KMS-11 (cell line): ENCODE measurements at regions not wholly inside any gene's neighbourhood (a gene's known extent, or its start where the extent isn't known, plus 50 kb on each side); places are given as distances from the start of the nearest gene placed in this dataset.

Experiments
- H2AFZ ChIP-seq: fragments of 200-600 bp; sonication (generic); 2 replicates; pipeline ENCODE4 v1.6.1; 2016; ENCODE audit warnings: antibody characterized with exemption, mixed run types, low read depth
- H3K27ac ChIP-seq: fragments of 200-600 bp; sonication (generic); 2 replicates; pipeline ENCODE4 v1.6.1; 2016; ENCODE audit warnings: mild to moderate bottlenecking, mixed run types
- H3K27me3 ChIP-seq: fragments of 200-600 bp; sonication (generic); 2 replicates; pipeline ENCODE4 v1.6.1; 2017; ENCODE audit warnings: mild to moderate bottlenecking, low read depth, mixed run types, moderate library complexity; ENCODE audit not compliant: insufficient read depth
- H3K36me3 ChIP-seq: fragments of 200-600 bp; sonication (generic); 2 replicates; pipeline ENCODE4 v1.6.1; 2017; ENCODE audit warnings: mild to moderate bottlenecking, mixed run types; ENCODE audit not compliant: insufficient read depth
- H3K4me1 ChIP-seq: fragments of 200-600 bp; sonication (generic); 2 replicates; pipeline ENCODE4 v1.6.1; 2016; ENCODE audit warnings: mild to moderate bottlenecking, low read depth, mixed run types; ENCODE audit not compliant: poor library complexity, severe bottlenecking
- H3K4me2 ChIP-seq: fragments of 200-600 bp; sonication (generic); 2 replicates; pipeline ENCODE4 v1.7.0; 2016; ENCODE audit warnings: mild to moderate bottlenecking, mixed run types
- H3K4me3 ChIP-seq: fragments of 200-600 bp; sonication (generic); IDR thresholded peaks from 2 replicates; pipeline ENCODE4 v1.6.1; 2017; ENCODE audit warnings: low read depth, low read length, mixed read lengths; ENCODE audit not compliant: insufficient read depth
- H3K79me2 ChIP-seq: fragments of 200-600 bp; sonication (generic); 2 replicates; pipeline ENCODE4 v1.6.1; 2016; ENCODE audit warnings: low read depth, mixed run types; ENCODE audit not compliant: insufficient read depth
- H3K9ac ChIP-seq: fragments of 200-600 bp; sonication (generic); 2 replicates; pipeline ENCODE4 v1.6.1; 2016; ENCODE audit warnings: mild to moderate bottlenecking, mixed run types
- H4K20me1 ChIP-seq: fragments of 200-600 bp; sonication (generic); 2 replicates; pipeline ENCODE4 v1.6.1; 2016; ENCODE audit warnings: mild to moderate bottlenecking, mixed run types; ENCODE audit not compliant: insufficient read depth
- CTCF ChIP-seq: fragments of 200-600 bp; sonication (generic); conservative IDR thresholded peaks from 2 replicates; pipeline ENCODE4 v1.6.1; 2017; ENCODE audit warnings: low read depth, mild to moderate bottlenecking, antibody characterized with exemption, low read length, moderate library complexity, mixed read lengths

DNA sequence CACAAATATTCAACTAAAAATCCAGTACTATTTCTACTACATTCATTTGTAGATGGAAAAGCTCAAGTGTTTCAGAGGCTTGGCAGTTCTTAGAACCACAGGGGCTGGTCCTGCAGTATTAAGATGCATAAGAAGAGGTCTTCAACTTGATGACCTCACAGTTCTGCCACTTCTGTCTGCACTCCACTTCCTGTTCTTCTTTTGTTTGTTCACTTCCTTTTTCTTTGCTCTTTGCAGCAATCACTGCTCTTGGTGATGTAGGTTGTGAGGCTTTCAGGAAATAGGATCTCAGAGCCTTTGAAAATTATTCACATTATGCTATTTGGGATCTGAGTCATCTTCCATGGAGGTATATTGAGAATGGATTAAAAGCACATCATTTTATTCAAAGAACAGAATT is 602.0 kb upstream of the CPEB2 start:
- Histone ChIP-seq H3K27me3 (no peaks in the 10 kb centered on the region), H3K4me3 (no peak overlapping the region), H4K20me1 (no peaks in the 10 kb centered on the region), H3K36me3 (no peaks in the 10 kb centered on the region), H3K79me2 (no peaks in the 10 kb centered on the region), H3K4me2 (no peak overlapping the region), H3K27ac (no peak overlapping the region), H2AFZ (no peak overlapping the region), H3K9ac (no peak overlapping the region), H3K4me1 (no peaks in the 10 kb centered on the region)
- TF ChIP-seq CTCF = no peak

GRCh38 chr4:14403132-14403531 is 599.1 kb upstream of the CPEB2 start:
- Histone ChIP-seq H3K4me1 (no peaks in the 10 kb centered on the region), H3K4me2 (no peak overlapping the region), H3K36me3 (no peaks in the 10 kb centered on the region), H3K27ac (no peak overlapping the region), H3K79me2 (no peaks in the 10 kb centered on the region), H3K4me3 (no peak overlapping the region), H3K9ac (no peak overlapping the region), H2AFZ (no peak overlapping the region), H4K20me1 (no peaks in the 10 kb centered on the region), H3K27me3 (no peaks in the 10 kb centered on the region)
- no peak for TF ChIP-seq CTCF

GRCh38 chr4:14404730-14405129 is 597.6 kb upstream of the CPEB2 start:
- no peak for TF ChIP-seq CTCF
- no peak overlapping the region for H3K27ac ChIP-seq
- no peak overlapping the region for H2AFZ ChIP-seq
- no peaks in the 10 kb centered on the region for H3K27me3 ChIP-seq
- H3K4me2 ChIP-seq = no peak overlapping the region
- H3K9ac ChIP-seq = no peak overlapping the region
- H3K4me1 ChIP-seq = no peaks in the 10 kb centered on the region
- H3K79me2 ChIP-seq = no peaks in the 10 kb centered on the region
- no peaks in the 10 kb centered on the region for H4K20me1 ChIP-seq
- H3K36me3 ChIP-seq = no peaks in the 10 kb centered on the region
- H3K4me3 ChIP-seq = no peak overlapping the region

GRCh38 chr4:14410516-14410915 is 591.8 kb upstream of the CPEB2 start:
- no peak for TF ChIP-seq CTCF
- Histone ChIP-seq H4K20me1 (no peaks in the 10 kb centered on the region), H3K4me1 (no peaks in the 10 kb centered on the region), H3K27me3 (no peaks in the 10 kb centered on the region), H3K4me2 (no peak overlapping the region), H2AFZ (no peak overlapping the region), H3K9ac (no peak overlapping the region), H3K4me3 (no peak overlapping the region), H3K27ac (no peak overlapping the region), H3K36me3 (no peaks in the 10 kb centered on the region), H3K79me2 (no peaks in the 10 kb centered on the region)

GRCh38 chr4:14415146-14415545 is 587.1 kb upstream of the CPEB2 start:
- Histone ChIP-seq H3K36me3 (no peaks in the 10 kb centered on the region), H3K79me2 (no peaks in the 10 kb centered on the region), H3K27me3 (no peaks in the 10 kb centered on the region), H3K4me3 (no peak overlapping the region), H4K20me1 (no peaks in the 10 kb centered on the region), H2AFZ (no peak overlapping the region), H3K4me1 (no peaks in the 10 kb centered on the region), H3K4me2 (no peak overlapping the region), H3K9ac (no peak overlapping the region), H3K27ac (no peak overlapping the region)
- no peak for TF ChIP-seq CTCF
